ENCODE measurements at regions not wholly inside any gene's neighbourhood (a gene's known extent, or its start where the extent isn't known, plus 50 kb on each side); places are given as distances from the start of the nearest gene placed in this dataset.

- intact Hi-C loops (cut with DNase I; ENCODE audit: low total_unique reads): no loop called here
- Histone ChIP-seq H3K27ac (no peak overlapping the region), H3K4me3 (no peak overlapping the region), H3K27me3 (peaks cover 0 to 8% (median 0%) of the 10 kb centered on the region in 3 donors), H3K9me3 (no peaks in the 10 kb centered on the region), H3K4me1 (no peaks in the 10 kb centered on the region), H3K36me3 (no peaks in the 10 kb centered on the region)
- TF ChIP-seq, protein P1, sequence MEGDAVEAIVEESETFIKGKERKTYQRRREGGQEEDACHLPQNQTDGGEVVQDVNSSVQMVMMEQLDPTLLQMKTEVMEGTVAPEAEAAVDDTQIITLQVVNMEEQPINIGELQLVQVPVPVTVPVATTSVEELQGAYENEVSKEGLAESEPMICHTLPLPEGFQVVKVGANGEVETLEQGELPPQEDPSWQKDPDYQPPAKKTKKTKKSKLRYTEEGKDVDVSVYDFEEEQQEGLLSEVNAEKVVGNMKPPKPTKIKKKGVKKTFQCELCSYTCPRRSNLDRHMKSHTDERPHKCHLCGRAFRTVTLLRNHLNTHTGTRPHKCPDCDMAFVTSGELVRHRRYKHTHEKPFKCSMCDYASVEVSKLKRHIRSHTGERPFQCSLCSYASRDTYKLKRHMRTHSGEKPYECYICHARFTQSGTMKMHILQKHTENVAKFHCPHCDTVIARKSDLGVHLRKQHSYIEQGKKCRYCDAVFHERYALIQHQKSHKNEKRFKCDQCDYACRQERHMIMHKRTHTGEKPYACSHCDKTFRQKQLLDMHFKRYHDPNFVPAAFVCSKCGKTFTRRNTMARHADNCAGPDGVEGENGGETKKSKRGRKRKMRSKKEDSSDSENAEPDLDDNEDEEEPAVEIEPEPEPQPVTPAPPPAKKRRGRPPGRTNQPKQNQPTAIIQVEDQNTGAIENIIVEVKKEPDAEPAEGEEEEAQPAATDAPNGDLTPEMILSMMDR (IDR thresholded peaks at IDR 0.05): no peak
- TF ChIP-seq POLR2AphosphoS5 (IDR thresholded peaks at IDR 0.05) (no peak), POLR2A (IDR thresholded peaks at IDR 0.05) (no peak), EP300 (IDR thresholded peaks at IDR 0.05) (no peak)
- 78 to 89% (median 85%) methylated on average over 5 of the region's 5 CpGs for WGBS, 5 donors
- no peak for DNase-seq
Observed at GRCh38 chr20:56155625-56156024, 92.9 kb upstream of the MC3R start.

DNA sequence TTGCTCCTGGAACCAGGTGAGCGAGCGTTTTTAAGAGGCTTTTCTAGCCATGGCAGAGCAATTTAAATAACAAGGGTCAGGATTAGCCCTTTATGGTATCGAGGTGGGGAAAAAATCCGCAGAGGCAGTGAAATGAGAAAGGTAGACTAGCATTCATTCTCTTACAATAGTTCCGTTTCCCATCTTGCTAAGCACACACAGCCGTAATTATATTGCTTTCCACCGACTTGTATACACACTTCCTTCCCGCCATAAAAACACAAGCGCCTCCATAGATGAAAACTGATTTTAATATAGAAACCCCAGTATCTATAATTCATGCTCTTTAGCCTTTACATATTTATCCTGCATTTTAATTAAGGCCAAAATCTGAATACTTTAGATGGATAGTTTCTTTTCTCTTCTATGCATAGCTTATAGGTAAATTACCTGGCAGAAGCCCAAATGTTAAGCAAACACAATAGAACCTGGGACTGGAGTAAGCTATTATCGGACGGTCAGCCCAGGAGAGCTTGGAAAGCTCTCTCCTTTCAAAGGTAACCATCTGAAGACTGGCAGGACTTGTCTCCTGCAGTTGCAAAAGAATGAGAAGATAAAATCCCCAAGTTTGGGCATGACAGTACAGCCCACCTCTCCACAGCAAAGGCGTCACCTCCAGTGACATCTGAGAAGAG is 90.9 kb upstream of the MC3R start:
- DNase-seq: no peak
- no peak for TF ChIP-seq POLR2A (IDR thresholded peaks at IDR 0.05)
- TF ChIP-seq POLR2AphosphoS5 (IDR thresholded peaks at IDR 0.05): no peak
- TF ChIP-seq EP300 (IDR thresholded peaks at IDR 0.05): no peak
- Histone ChIP-seq H3K4me1 (no peaks in the 10 kb centered on the region), H3K9me3 (no peaks in the 10 kb centered on the region), H3K36me3 (no peaks in the 10 kb centered on the region), H3K27me3 (peaks cover 0 to 14% (median 0%) of the 10 kb centered on the region in 3 donors), H3K27ac (no peak overlapping the region), H3K4me3 (no peak overlapping the region)
- intact Hi-C loops (cut with DNase I; ENCODE audit: low total_unique reads): no loop called here
- WGBS, 5 donors: 67 to 79% (median 71%) methylated on average over 12 of the region's 12 CpGs

- Histone ChIP-seq H3K27ac (no peak overlapping the region), H3K36me3 (no peaks in the 10 kb centered on the region), H3K4me1 (no peaks in the 10 kb centered on the region), H3K27me3 (peaks cover 0 to 14% (median 0%) of the 10 kb centered on the region in 3 donors), H3K4me3 (no peak overlapping the region), H3K9me3 (no peaks in the 10 kb centered on the region)
- no peak for DNase-seq
- TF ChIP-seq EP300 (IDR thresholded peaks at IDR 0.05) (no peak), POLR2A (IDR thresholded peaks at IDR 0.05) (no peak), POLR2AphosphoS5 (IDR thresholded peaks at IDR 0.05) (no peak)
- TF ChIP-seq, protein P1 (IDR thresholded peaks at IDR 0.05): no peak
- intact Hi-C loops (cut with DNase I; ENCODE audit: low total_unique reads): no loop called here
- WGBS, 5 donors: 61 to 79% (median 78%) methylated on average over 1 of the region's 1 CpG
Observed at GRCh38 chr20:56158489-56158888, 90.0 kb upstream of the MC3R start.

GRCh38 chr20:56160956-56161355 is 87.6 kb upstream of the MC3R start:
- no peak for DNase-seq
- H3K27ac ChIP-seq: no peak overlapping the region
- H3K36me3 ChIP-seq: no peaks in the 10 kb centered on the region
- intact Hi-C loops (cut with DNase I; ENCODE audit: low total_unique reads): no loop called here
- TF ChIP-seq, protein P1 (IDR thresholded peaks at IDR 0.05): no peak
- no peak for TF ChIP-seq EP300 (IDR thresholded peaks at IDR 0.05)
- TF ChIP-seq POLR2AphosphoS5 (IDR thresholded peaks at IDR 0.05): no peak
- no peak for TF ChIP-seq POLR2A (IDR thresholded peaks at IDR 0.05)
- H3K4me1 ChIP-seq: no peaks in the 10 kb centered on the region
- H3K4me3 ChIP-seq: no peak overlapping the region
- H3K27me3 ChIP-seq: peaks cover 0 to 14% (median 0%) of the 10 kb centered on the region in 3 donors
- H3K9me3 ChIP-seq: no peaks in the 10 kb centered on the region
- 44 to 52% (median 47%) methylated on average over 5 to 6 of the region's 6 CpGs for whole genome bisulfite sequencing, 5 donors

DNA sequence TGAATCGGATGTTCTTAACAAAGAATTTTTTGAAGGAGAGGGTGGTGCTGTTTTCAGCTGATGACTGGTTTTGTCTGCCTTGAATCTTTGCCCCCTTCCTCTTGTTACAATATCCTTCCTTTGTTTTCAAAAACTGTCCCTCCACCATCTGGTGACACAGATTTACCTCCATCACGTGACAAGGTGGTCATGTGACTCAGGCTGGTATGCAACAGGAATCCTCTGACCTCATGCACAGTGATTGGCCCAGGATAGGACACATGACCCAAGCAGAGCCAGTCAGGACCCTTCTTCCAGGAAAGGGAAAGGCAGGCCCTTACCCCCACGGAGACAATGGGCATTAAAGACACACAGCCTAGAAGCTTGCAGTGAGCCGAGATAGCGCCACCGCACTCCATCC is 84.7 kb upstream of the MC3R start:
- H3K4me3 ChIP-seq: no peak overlapping the region
- DNase-seq: no peak
- intact Hi-C loops (cut with DNase I; ENCODE audit: low total_unique reads): no loop called here
- H3K9me3 ChIP-seq: no peaks in the 10 kb centered on the region
- H3K4me1 ChIP-seq: peaks cover 0 to 3% (median 0%) of the 10 kb centered on the region in 4 donors
- no peak overlapping the region for H3K27ac ChIP-seq
- no peaks in the 10 kb centered on the region for H3K36me3 ChIP-seq
- peaks cover 0 to 14% (median 0%) of the 10 kb centered on the region in 3 donors for H3K27me3 ChIP-seq
- TF ChIP-seq EP300 (IDR thresholded peaks at IDR 0.05): no peak
- TF ChIP-seq, protein P1 (IDR thresholded peaks at IDR 0.05): no peak
- TF ChIP-seq POLR2AphosphoS5 (IDR thresholded peaks at IDR 0.05): no peak
- 64 to 69% (median 67%) methylated on average over 6 of the region's 6 CpGs for WGBS, 5 donors
